ENCODE measurements at regions not wholly inside any gene's neighbourhood (a gene's known extent, or its start where the extent isn't known, plus 50 kb on each side); places are given as distances from the start of the nearest gene placed in this dataset.

DNA sequence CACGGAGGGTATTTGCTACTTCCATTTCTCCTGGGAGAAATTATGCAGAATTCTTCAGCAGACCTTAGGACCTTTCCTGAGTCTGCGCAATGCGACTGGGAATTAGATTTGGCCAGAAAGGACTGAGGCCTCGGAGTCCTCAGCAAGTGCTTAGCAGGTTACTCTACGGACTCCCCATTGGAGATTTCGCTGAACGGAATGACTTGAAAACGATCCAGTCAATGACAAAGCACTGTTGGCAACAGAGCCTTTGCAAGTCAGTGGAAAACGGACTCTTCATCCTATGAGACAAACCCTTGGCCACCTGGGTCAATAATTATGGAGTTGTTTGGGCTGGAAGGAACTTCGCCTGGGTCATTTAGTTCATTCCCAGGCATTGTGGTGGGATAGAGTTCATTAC is 107.4 kb downstream of the FAM204A start:
- TF ChIP-seq, protein P1, sequence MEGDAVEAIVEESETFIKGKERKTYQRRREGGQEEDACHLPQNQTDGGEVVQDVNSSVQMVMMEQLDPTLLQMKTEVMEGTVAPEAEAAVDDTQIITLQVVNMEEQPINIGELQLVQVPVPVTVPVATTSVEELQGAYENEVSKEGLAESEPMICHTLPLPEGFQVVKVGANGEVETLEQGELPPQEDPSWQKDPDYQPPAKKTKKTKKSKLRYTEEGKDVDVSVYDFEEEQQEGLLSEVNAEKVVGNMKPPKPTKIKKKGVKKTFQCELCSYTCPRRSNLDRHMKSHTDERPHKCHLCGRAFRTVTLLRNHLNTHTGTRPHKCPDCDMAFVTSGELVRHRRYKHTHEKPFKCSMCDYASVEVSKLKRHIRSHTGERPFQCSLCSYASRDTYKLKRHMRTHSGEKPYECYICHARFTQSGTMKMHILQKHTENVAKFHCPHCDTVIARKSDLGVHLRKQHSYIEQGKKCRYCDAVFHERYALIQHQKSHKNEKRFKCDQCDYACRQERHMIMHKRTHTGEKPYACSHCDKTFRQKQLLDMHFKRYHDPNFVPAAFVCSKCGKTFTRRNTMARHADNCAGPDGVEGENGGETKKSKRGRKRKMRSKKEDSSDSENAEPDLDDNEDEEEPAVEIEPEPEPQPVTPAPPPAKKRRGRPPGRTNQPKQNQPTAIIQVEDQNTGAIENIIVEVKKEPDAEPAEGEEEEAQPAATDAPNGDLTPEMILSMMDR (IDR thresholded peaks at IDR 0.05; ENCODE audit: insufficient read depth, low read depth, low read length) = no peak
- TF ChIP-seq EZH2 (IDR thresholded peaks at IDR 0.05; ENCODE audit: insufficient read depth, low read length) = no peak

Data from astrocyte (in vitro differentiated cells and primary cell).